Gastrocnemius medialis (tissue), 4 donors: ENCODE measurements at regions not wholly inside any gene's neighbourhood (a gene's known extent, or its start where the extent isn't known, plus 50 kb on each side); places are given as distances from the start of the nearest gene placed in this dataset.

Source experiments
- ATAC-seq, 2 donors: fragments of 150-250 bp; one replicate each; pipeline ENCODE4 v1.9.1; 2016
- DNase-seq, 2 donors: peaks; one replicate each; pipeline ENCODE4 v3.0.0-alpha.2; 2019
- H3K27ac ChIP-seq, 4 donors: fragments of 200-600 bp; sonication (generic); 1 replicate in 1 of 4; 2 replicates in 3 of 4; pipeline ENCODE4 v1.5.1; 2016 to 2018; ENCODE audit warnings: mild to moderate bottlenecking in 2 of 4, moderate library complexity in 1 of 4
- H3K27me3 ChIP-seq, 3 donors: fragments of 200-600 bp; sonication (generic) in 2 of 3; 1 replicate in 1 of 3; 2 replicates in 2 of 3; pipeline versions ENCODE4 v1.5.1 to v1.6.0; 2016 to 2019; ENCODE audit warnings: mild to moderate bottlenecking in 1 of 3, moderate library complexity in 1 of 3
- H3K36me3 ChIP-seq, 2 donors: fragments of 200-600 bp; sonication (generic) in 1 of 2; one replicate each; pipeline ENCODE4 v1.5.1; 2017 to 2018
- H3K4me1 ChIP-seq, 2 donors: fragments of 200-600 bp; sonication (generic) in 1 of 2; one replicate each; pipeline ENCODE4 v1.5.1; 2016 to 2017; ENCODE audit warnings: mild to moderate bottlenecking in 2 of 2
- H3K4me3 ChIP-seq, 4 donors: fragments of 200-600 bp; sonication (generic) in 3 of 4; 1 replicate in 1 of 4; 2 replicates in 3 of 4; pipeline ENCODE4 v1.5.1; 2016 to 2019; ENCODE audit warnings: mild to moderate bottlenecking in 2 of 4
- H3K9me3 ChIP-seq, 3 donors: fragments of 200-600 bp; sonication (generic) in 2 of 3; 1 replicate in 1 of 3; 2 replicates in 2 of 3; pipeline ENCODE4 v1.5.1; 2016 to 2019
- POLR2A ChIP-seq, 2 donors: fragments of 450-650 bp; IDR thresholded peaks; one replicate each; pipeline ENCODE4 v1.6.1; 2017; ENCODE audit warnings: antibody characterized with exemption in 2 of 2, mild to moderate bottlenecking in 2 of 2, moderate library complexity in 2 of 2
- in situ Hi-C, 4 donors: fragments of 200-750 bp; cut with MboI; loops; one replicate each; pipeline versions ENCODE4 v1.15.0 to v1.8.0; 2017; ENCODE audit warnings: low sequenced_read_pairs in 4 of 4
- intact Hi-C: fragments of 100-400 bp; cut with DNase I; formaldehyde crosslinking; loops from one replicate; pipeline ENCODE4 v1.15.1; 2023; ENCODE audit warnings: low total_unique reads
- TF ChIP-seq, protein P1 (sequence below), 5 experiments: fragments of 450-650 bp in 3 of 5; fragments of 200-600 bp in 2 of 5; sonication (generic) in 2 of 5; IDR thresholded peaks in 4 of 5; conservative IDR thresholded peaks in 1 of 5; 1 replicate in 4 of 5; 2 replicates in 1 of 5; pipeline ENCODE4 v1.5.1; 2016 to 2019; ENCODE audit warnings: antibody characterized with exemption in 5 of 5, mild to moderate bottlenecking in 3 of 5, moderate library complexity in 3 of 5

- no peak for ATAC-seq
- no peak for DNase-seq
- in situ Hi-C loops = no loop called here
Measured at GRCh38 chr1:73868810-73869336, 329.1 kb downstream of the LRRIQ3 start.

GRCh38 chr1:73862355-73862754 lies 335.6 kb downstream of the LRRIQ3 start:
- H3K27me3 ChIP-seq = no peaks in the 10 kb centered on the region
- H3K4me3 ChIP-seq = no peak overlapping the region
- no peaks in the 10 kb centered on the region for H3K36me3 ChIP-seq
- TF ChIP-seq, protein P1, sequence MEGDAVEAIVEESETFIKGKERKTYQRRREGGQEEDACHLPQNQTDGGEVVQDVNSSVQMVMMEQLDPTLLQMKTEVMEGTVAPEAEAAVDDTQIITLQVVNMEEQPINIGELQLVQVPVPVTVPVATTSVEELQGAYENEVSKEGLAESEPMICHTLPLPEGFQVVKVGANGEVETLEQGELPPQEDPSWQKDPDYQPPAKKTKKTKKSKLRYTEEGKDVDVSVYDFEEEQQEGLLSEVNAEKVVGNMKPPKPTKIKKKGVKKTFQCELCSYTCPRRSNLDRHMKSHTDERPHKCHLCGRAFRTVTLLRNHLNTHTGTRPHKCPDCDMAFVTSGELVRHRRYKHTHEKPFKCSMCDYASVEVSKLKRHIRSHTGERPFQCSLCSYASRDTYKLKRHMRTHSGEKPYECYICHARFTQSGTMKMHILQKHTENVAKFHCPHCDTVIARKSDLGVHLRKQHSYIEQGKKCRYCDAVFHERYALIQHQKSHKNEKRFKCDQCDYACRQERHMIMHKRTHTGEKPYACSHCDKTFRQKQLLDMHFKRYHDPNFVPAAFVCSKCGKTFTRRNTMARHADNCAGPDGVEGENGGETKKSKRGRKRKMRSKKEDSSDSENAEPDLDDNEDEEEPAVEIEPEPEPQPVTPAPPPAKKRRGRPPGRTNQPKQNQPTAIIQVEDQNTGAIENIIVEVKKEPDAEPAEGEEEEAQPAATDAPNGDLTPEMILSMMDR (IDR thresholded peaks at IDR 0.05 in 4 of 5, conservative IDR thresholded peaks at IDR 0.05 in 1 of 5) = no peak
- no peak for TF ChIP-seq POLR2A (IDR thresholded peaks at IDR 0.05)
- H3K4me1 ChIP-seq = no peaks in the 10 kb centered on the region
- no peak for ATAC-seq
- intact Hi-C loops (no loop called here), in situ Hi-C loops (no loop called here)
- DNase-seq = no peak
- H3K9me3 ChIP-seq = no peaks in the 10 kb centered on the region
- H3K27ac ChIP-seq = no peak overlapping the region

More at GRCh38 chr1:73868810-73869336, 329.1 kb downstream of the LRRIQ3 start:
- no peak overlapping the region for H3K27ac ChIP-seq
- no peaks in the 10 kb centered on the region for H3K9me3 ChIP-seq
- TF ChIP-seq, protein P1 (IDR thresholded peaks at IDR 0.05 in 4 of 5, conservative IDR thresholded peaks at IDR 0.05 in 1 of 5) = no peak
- TF ChIP-seq POLR2A (IDR thresholded peaks at IDR 0.05) = no peak
- H3K4me3 ChIP-seq = no peak overlapping the region
- H3K36me3 ChIP-seq = no peaks in the 10 kb centered on the region
- H3K27me3 ChIP-seq = no peaks in the 10 kb centered on the region
- intact Hi-C loops = no loop called here
- H3K4me1 ChIP-seq = no peaks in the 10 kb centered on the region

DNA sequence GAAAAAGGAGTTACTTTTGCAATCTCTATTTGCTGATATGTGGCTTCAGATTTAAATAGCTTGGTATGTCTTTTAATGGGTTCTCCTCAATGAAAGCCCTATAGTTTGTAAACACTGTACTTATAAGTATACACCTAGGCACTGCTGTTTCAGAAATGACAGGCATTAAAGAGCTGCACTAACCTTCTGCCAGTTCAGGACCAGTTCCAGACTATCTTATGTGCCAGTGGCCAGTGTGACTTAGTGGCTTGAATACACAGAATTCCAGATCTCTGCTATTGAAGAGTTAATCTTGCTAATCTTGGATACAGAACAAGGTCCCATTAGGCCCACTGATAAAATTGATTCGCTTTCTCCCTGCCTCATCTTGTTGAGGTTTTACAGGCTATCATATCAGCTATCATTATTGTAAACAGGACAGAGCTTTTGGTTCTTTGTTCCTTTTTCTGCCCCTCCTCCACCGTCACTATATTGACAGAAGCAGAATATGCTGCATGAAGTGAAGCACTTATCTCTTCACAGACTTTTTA lies 337.5 kb downstream of the LRRIQ3 start:
- intact Hi-C loops (no loop called here), in situ Hi-C loops (no loop called here)
- TF ChIP-seq, protein P1 (IDR thresholded peaks at IDR 0.05 in 4 of 5, conservative IDR thresholded peaks at IDR 0.05 in 1 of 5) = no peak
- TF ChIP-seq POLR2A (IDR thresholded peaks at IDR 0.05) = no peak
- no peaks in the 10 kb centered on the region for H3K4me1 ChIP-seq
- no peaks in the 10 kb centered on the region for H3K9me3 ChIP-seq
- no peak overlapping the region for H3K27ac ChIP-seq
- no peaks in the 10 kb centered on the region for H3K36me3 ChIP-seq
- DNase-seq (no peak), ATAC-seq (no peak)
- no peaks in the 10 kb centered on the region for H3K27me3 ChIP-seq
- H3K4me3 ChIP-seq = no peak overlapping the region

DNA sequence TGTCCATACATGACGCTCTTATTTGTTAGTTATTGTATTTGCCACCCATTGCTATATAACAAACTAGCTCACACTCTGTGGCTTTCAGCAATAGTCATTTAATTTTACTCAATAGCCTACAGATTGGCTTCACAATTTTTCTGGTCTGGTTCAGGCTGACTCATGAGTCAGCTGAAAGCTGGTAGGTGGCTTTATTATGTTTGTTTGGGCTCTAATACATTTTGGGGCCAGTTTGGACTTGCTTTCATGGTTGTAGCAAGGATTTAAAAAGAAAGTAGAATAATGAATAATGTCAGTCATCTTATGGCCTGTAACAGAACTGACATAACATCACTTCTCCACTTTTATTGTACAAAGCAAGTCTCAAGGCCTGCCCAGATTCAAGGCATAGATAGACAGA lies 338.7 kb downstream of the LRRIQ3 start:
- intact Hi-C loops = no loop called here
- TF ChIP-seq, protein P1 (IDR thresholded peaks at IDR 0.05 in 4 of 5, conservative IDR thresholded peaks at IDR 0.05 in 1 of 5) = no peak
- no peak for TF ChIP-seq POLR2A (IDR thresholded peaks at IDR 0.05)
- Histone ChIP-seq H3K27me3 (no peaks in the 10 kb centered on the region), H3K9me3 (no peaks in the 10 kb centered on the region), H3K4me3 (no peak overlapping the region), H3K36me3 (no peaks in the 10 kb centered on the region), H3K27ac (no peak overlapping the region), H3K4me1 (no peaks in the 10 kb centered on the region)
- in situ Hi-C loops = no loop called here
- no peak for ATAC-seq
- no peak for DNase-seq

- Histone ChIP-seq H3K27me3 (no peaks in the 10 kb centered on the region), H3K4me3 (no peak overlapping the region), H3K4me1 (no peaks in the 10 kb centered on the region), H3K9me3 (no peaks in the 10 kb centered on the region), H3K27ac (no peak overlapping the region), H3K36me3 (no peaks in the 10 kb centered on the region)
- no peak for DNase-seq
- no peak for ATAC-seq
- intact Hi-C loops (no loop called here), in situ Hi-C loops (no loop called here)
- no peak for TF ChIP-seq POLR2A (IDR thresholded peaks at IDR 0.05)
- TF ChIP-seq, protein P1 (IDR thresholded peaks at IDR 0.05 in 4 of 5, conservative IDR thresholded peaks at IDR 0.05 in 1 of 5) = no peak
Measured at GRCh38 chr1:73854527-73854926, 343.4 kb downstream of the LRRIQ3 start.
